ENCODE measurements at regions not wholly inside any gene's neighbourhood (a gene's known extent, or its start where the extent isn't known, plus 50 kb on each side); places are given as distances from the start of the nearest gene placed in this dataset.
"Not testable (repeated sequence)": the region's sequence is repeated elsewhere in the genome, so short reads cannot be mapped to it uniquely, and the experiment has no call there.

DNA sequence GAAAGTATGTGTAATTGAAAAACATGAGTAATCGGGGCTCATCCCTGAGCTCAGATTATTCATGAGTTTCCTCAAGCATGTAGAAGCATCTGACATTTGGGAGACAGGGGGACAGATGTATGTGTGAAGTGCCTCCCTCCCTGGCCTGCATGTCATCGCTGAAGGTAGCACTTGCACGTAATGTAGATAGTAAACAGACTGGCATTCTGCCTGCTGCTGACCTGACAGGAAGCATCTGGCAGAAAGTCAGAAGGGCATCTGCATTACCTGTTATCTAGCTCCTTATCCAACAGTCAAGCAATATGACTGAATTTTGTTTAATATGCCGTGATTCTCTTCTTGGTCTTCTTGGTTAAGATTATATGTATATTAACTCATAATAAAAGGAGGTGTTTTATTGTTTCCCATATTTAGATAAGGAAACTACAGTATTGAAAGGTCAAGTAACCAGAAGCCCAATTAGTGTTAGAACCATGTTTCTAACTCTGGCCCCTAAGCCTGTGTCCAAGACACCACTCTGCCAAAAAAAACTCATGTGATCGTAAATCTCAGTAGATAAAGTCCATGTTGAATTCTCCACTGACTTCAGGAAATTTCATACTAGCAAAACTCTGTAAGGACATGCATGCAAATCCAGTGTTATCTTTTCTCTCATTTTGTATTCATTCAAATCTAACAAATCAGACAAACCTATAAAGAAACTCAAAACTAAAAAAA is 918.1 kb upstream of the MBL2 start:
- Histone ChIP-seq H3K36me3 (replicated peaks; ENCODE audit: control insufficient read depth, insufficient read depth, low read length) (no peaks in the 10 kb centered on the region), H3K27me3 (ENCODE audit: control insufficient read depth, insufficient read depth, low read length) (no peaks in the 10 kb centered on the region), H3K4me3 (ENCODE audit: insufficient read depth, low read depth, low read length) (no peak overlapping the region)
- no peak for DNase-seq

DNA sequence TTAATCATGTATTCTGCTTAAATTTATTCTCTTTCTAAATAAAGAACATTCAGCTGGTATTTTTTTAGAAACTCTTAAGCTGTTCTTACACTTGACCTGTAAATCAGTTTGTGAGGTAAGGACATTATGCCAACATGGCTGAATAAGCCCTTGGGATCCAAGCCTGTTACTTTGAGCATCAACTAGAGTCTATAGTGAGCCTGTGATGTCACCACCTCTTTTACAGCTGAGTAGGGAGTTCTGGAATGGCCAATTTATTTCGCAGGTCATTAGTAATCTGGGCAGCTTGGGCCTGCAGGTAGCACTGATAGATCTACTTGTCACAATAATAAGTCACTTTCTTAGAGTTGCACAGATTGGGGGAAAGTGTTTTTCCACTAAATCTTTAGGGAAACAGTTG is 915.2 kb upstream of the MBL2 start:
- Histone ChIP-seq H3K27me3 (ENCODE audit: control insufficient read depth, insufficient read depth, low read length) (no peaks in the 10 kb centered on the region), H3K4me3 (ENCODE audit: insufficient read depth, low read depth, low read length) (no peak overlapping the region), H3K36me3 (replicated peaks; ENCODE audit: control insufficient read depth, insufficient read depth, low read length) (no peaks in the 10 kb centered on the region)
- DNase-seq = no peak

DNA sequence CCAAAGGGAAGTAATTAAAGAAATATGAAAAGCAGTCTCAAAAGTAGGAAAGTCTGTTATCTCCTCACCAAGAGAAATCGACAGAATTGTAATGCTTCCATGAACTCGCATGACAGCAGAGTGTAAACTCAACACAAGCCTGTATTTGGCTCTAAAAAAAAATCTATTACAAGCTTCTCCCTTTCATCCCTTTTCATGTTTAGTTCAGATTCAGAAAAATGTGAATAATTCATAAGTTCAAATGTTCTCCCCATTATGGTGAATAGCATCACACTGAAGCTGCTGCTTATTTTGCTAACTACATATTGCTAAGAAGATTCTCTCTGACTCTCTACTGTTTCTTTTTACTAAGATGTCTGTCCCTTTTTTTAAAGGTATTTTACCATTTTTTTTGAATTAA is 910.3 kb upstream of the MBL2 start:
- H3K4me3 ChIP-seq (ENCODE audit: insufficient read depth, low read depth, low read length) = no peak overlapping the region
- H3K27me3 ChIP-seq (ENCODE audit: control insufficient read depth, insufficient read depth, low read length) = no peaks in the 10 kb centered on the region
- H3K36me3 ChIP-seq (replicated peaks; ENCODE audit: control insufficient read depth, insufficient read depth, low read length) = no peaks in the 10 kb centered on the region
- DNase-seq = no peak

DNA sequence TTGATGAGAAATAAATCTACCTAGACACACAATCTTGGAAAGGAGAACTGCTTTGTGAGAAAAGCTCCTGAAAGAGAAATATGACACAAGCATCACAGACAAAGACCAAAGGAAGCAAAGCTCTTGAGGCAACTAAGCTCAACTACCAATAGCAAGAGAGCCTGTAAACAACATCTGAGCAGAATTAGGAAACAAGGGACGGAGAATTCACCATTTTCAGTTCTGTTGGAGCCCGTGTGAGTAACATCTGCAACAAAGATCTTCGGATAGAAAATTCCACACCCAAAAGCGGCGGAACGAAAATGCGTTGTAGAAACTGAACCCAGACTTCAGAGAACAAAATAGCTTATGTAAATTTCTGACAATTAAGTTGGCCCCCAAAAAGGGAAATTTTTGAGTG is 909.9 kb upstream of the MBL2 start:
- H3K4me3 ChIP-seq (ENCODE audit: insufficient read depth, low read depth, low read length) = no peak overlapping the region
- no peaks in the 10 kb centered on the region for H3K36me3 ChIP-seq (replicated peaks; ENCODE audit: control insufficient read depth, insufficient read depth, low read length)
- no peaks in the 10 kb centered on the region for H3K27me3 ChIP-seq (ENCODE audit: control insufficient read depth, insufficient read depth, low read length)
- DNase-seq = no peak

DNA sequence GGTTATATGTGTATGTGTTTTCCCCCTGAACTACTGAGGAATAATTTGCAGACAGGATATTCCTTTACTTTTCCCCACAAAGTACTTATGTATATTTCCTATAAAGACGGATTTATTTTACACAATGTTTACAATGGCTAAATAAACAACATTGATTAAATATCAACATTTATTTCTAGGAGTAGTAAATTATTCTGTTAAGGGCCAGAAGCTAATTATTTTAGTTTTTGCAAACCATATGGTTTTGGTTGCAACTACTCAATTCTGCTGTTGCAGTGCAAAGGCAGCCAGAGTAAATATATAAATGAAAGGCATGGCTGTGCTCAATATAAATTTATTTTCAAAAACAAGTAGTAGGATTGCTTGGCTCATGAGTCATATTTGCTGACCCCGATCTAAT is 907.1 kb upstream of the MBL2 start:
- Histone ChIP-seq H3K4me3 (ENCODE audit: insufficient read depth, low read depth, low read length) (no peak overlapping the region), H3K36me3 (replicated peaks; ENCODE audit: control insufficient read depth, insufficient read depth, low read length) (no peaks in the 10 kb centered on the region), H3K27me3 (ENCODE audit: control insufficient read depth, insufficient read depth, low read length) (no peaks in the 10 kb centered on the region)
- no peak for DNase-seq

DNA sequence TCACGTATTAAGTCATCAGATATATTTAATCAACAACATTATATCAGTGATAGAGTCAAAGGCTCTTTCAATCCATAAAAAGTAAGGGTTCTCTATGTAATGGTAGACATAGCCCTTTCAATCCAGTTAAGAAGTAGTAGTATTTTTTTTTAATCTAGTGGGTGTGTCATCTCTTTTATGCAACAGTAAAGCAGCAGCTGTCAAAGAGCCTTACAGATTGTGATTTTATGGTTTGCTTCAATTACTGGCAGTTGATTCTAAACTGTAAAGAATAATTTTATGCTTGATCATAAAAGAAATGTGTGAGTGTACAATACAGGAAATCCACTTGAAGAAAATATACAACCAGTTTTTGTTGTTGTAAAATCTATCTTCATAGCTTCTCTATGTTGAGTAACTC is 902.6 kb upstream of the MBL2 start:
- no peaks in the 10 kb centered on the region for H3K36me3 ChIP-seq (replicated peaks; ENCODE audit: control insufficient read depth, insufficient read depth, low read length)
- DNase-seq = no peak
- no peak overlapping the region for H3K4me3 ChIP-seq (ENCODE audit: insufficient read depth, low read depth, low read length)
- H3K27me3 ChIP-seq (ENCODE audit: control insufficient read depth, insufficient read depth, low read length) = no peaks in the 10 kb centered on the region

DNA sequence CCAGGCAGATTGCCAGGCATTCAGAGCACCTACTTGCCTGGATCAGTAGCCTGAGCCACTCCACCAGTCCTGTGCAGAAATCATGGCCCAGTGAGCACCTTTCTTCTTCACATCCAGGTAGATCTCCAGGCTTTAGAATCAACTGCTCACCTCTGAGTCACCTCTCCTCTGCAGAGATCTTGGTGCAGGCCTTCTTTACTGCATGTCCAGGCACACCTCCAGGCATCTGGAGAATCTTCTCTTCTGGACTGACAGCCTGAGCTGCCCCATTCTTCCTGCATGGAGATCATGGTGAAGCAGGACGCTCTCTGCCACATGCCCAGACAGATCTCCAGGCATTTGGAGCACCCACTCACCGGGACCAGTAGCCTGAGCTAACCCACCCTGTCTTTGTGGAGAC is 894.5 kb upstream of the MBL2 start:
- no peaks in the 10 kb centered on the region for H3K36me3 ChIP-seq (replicated peaks; ENCODE audit: control insufficient read depth, insufficient read depth, low read length)
- H3K27me3 ChIP-seq (ENCODE audit: control insufficient read depth, insufficient read depth, low read length) = no peaks in the 10 kb centered on the region
- no peak for DNase-seq
- H3K4me3 ChIP-seq (ENCODE audit: insufficient read depth, low read depth, low read length) = no peak overlapping the region

DNA sequence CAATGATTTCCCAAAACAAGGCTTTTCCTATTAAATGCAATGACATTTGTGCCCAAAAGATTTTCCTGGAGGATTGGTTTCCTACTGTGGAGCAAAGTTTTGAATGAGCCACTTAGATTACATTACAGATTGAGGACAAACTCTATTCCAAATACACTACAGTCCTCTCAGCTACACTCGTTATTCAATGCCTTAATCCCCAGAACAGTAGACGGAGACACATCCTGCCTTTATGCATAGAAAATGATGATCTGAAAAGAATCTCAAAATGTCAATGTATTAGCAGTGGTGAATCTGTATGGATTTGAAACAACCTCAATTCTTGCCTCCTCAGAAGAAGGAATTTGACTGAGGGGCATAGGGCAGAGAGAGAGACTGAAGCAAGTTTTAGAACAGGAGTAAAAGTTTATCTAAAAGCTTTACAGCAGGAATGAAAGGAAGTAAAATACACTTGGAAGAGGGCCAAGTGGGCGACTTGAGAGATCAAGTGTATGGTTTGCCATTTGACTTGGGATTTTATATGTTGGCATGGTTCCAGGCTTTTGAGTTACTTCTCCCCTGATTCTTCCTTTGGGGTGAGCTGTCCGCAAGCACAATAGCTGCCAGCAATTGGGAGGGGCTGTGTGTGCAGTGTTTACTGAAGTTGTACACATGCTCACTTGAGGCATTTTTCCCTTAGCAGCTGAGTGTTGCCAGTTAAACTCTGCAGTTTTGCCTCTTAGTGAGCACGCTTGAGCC is 891.9 kb upstream of the MBL2 start:
- Histone ChIP-seq H3K27me3 (ENCODE audit: control insufficient read depth, insufficient read depth, low read length) (no peaks in the 10 kb centered on the region), H3K36me3 (replicated peaks; ENCODE audit: control insufficient read depth, insufficient read depth, low read length) (no peaks in the 10 kb centered on the region), H3K4me3 (ENCODE audit: insufficient read depth, low read depth, low read length) (no peak overlapping the region)
- DNase-seq = no peak

DNA sequence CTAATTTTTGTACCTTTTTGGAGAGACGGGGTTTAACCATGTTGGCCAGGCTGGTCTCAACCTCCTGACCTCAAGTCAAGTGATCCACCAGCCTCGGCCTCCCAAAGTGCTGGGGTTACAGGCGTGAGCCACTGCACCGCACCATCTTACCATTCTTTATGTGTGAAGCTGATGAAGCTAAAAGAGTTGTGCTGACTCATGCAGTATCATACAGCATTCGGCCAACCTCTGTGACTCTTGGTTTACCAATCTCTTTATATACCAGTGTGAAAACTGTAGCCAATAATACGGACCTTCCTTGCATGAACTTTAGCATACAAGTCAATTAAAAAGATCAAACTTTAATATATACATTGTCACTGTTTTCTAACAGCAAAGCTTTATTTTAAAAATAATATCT is 878.2 kb upstream of the MBL2 start:
- no peaks in the 10 kb centered on the region for H3K36me3 ChIP-seq (replicated peaks; ENCODE audit: control insufficient read depth, insufficient read depth, low read length)
- no peak overlapping the region for H3K4me3 ChIP-seq (ENCODE audit: insufficient read depth, low read depth, low read length)
- DNase-seq = no peak
- H3K27me3 ChIP-seq (ENCODE audit: control insufficient read depth, insufficient read depth, low read length) = no peaks in the 10 kb centered on the region

DNA sequence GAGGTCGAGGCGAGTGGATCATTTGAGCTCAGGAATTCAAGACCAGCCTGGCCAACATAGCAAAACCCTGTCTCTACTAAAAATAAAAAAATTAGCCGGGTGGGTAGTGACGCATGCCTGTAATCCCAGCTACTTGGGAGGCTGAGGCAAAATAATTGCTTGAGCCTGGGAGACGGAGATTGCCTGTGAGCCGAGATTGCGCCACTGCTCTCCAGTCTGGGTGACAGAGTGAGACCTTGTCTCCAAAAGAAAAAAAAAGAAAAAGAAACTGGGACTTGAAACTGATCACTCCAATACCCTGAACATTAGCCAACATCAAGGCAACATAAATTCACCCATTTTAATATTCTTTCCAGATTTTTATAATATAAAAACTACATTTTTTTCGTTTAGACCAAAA is 874.6 kb upstream of the MBL2 start:
- H3K36me3 ChIP-seq (replicated peaks; ENCODE audit: control insufficient read depth, insufficient read depth, low read length); H3K27me3 ChIP-seq (ENCODE audit: control insufficient read depth, insufficient read depth, low read length); H3K4me3 ChIP-seq (ENCODE audit: insufficient read depth, low read depth, low read length); DNase-seq: not testable (repeated sequence)

DNA sequence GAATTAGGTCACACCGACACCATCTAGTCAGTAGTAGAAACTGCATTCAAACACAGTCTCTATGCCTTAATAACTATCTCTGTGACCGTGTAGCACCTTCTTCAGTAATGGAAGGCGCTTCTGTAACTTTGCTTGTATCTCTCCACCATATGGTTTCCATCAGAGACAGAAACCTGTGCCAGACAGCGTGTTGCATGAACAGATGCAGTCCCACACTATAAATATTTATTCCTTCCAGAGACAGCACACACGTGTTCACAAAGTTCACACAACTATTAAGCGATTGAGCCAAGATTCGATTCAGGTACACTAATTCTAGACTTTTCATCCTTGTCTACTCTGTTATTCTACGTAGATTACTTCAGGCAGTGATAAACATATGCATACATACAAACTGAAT is 873.9 kb upstream of the MBL2 start:
- Histone ChIP-seq H3K27me3 (ENCODE audit: control insufficient read depth, insufficient read depth, low read length) (no peaks in the 10 kb centered on the region), H3K4me3 (ENCODE audit: insufficient read depth, low read depth, low read length) (no peak overlapping the region), H3K36me3 (replicated peaks; ENCODE audit: control insufficient read depth, insufficient read depth, low read length) (no peaks in the 10 kb centered on the region)
- DNase-seq = no peak

DNA sequence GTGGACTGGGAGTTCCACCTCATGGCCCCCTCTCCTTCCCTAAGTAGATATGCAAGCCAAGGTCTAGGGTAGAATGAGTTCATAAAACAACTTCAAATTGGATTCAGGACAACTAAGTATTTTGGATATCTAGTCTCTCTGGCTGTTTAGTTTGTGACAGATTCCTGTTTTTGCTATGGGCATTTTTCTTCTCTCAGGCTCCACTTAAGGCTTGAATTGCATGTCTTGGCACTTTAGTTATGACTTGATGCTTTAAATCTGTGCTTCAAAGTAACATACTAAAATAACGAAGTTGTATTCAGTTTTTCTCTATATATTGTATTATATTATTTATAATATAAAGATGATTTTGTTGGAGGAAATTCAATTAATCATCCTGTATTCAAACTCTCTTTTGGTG is 873.4 kb upstream of the MBL2 start:
- Histone ChIP-seq H3K4me3 (ENCODE audit: insufficient read depth, low read depth, low read length) (no peak overlapping the region), H3K36me3 (replicated peaks; ENCODE audit: control insufficient read depth, insufficient read depth, low read length) (no peaks in the 10 kb centered on the region), H3K27me3 (ENCODE audit: control insufficient read depth, insufficient read depth, low read length) (no peaks in the 10 kb centered on the region)
- no peak for DNase-seq

DNA sequence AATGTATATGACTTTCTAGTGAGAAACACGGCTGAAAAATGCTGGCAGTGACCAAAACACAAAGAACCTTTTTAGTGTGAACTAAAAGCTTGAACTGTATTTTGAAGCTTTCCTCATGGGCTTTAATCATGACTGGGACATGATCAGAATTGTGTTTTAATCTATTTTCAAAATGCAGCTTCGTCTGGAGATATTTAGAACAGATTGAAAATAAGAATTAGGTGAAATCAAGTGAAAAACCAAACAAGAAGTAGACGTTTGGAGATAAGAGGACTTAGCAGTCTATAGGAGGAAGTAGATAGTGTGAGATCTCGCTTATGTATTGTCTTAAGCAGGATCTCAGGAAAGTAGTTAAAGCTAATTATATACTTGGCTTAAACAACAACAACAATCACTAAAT is 865.4 kb upstream of the MBL2 start:
- no peaks in the 10 kb centered on the region for H3K27me3 ChIP-seq (ENCODE audit: control insufficient read depth, insufficient read depth, low read length)
- H3K36me3 ChIP-seq (replicated peaks; ENCODE audit: control insufficient read depth, insufficient read depth, low read length) = no peaks in the 10 kb centered on the region
- no peak for DNase-seq
- H3K4me3 ChIP-seq (ENCODE audit: insufficient read depth, low read depth, low read length) = no peak overlapping the region

DNA sequence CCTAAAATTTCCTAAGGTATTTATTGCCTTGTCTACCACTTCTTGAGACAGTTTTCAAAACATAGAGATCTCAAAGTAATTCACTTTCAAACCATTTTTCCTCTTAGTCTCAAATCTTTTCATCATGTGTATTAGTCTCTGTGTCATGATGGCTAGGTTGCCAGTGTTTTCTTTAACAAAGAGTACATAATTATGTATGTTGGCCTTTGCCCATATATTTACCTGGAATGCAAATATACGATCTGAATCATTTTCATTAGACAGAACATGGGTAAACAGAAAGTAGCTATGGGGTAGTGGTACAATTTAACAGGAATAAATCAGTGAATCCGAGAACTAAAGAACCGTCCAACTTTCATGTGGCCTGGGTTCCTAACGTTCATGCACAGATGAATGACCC is 852.1 kb upstream of the MBL2 start:
- Histone ChIP-seq H3K27me3 (ENCODE audit: control insufficient read depth, insufficient read depth, low read length) (no peaks in the 10 kb centered on the region), H3K4me3 (ENCODE audit: insufficient read depth, low read depth, low read length) (no peak overlapping the region), H3K36me3 (replicated peaks; ENCODE audit: control insufficient read depth, insufficient read depth, low read length) (no peaks in the 10 kb centered on the region)
- DNase-seq = no peak

DNA sequence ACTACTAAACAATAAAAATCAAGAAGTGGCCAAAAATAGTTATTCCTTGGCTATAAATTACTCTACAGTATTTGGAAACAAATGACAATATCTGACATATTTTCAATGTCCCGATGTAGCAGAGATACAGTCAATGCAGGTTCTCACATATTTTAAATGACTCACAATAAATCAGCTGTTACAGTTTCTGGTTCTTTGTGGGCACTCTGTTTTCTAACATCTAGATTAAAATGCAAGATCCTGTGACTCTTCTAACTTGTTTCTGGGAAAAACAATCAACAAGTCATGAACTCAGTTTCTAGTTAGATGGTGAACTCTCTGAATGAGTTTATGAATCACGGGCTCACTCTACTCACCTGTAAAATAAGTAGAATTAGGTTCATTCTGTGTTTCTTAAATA is 849.6 kb upstream of the MBL2 start:
- DNase-seq = no peak
- H3K27me3 ChIP-seq (ENCODE audit: control insufficient read depth, insufficient read depth, low read length) = no peaks in the 10 kb centered on the region
- no peak overlapping the region for H3K4me3 ChIP-seq (ENCODE audit: insufficient read depth, low read depth, low read length)
- H3K36me3 ChIP-seq (replicated peaks; ENCODE audit: control insufficient read depth, insufficient read depth, low read length) = no peaks in the 10 kb centered on the region

Data from H7 (cell line).